ENCODE measurements at regions not wholly inside any gene's neighbourhood (a gene's known extent, or its start where the extent isn't known, plus 50 kb on each side); places are given as distances from the start of the nearest gene placed in this dataset.

- Histone ChIP-seq H3K27ac (no peak overlapping the region), H4K20me1 (ENCODE audit: low read depth) (no peaks in the 10 kb centered on the region), H3K4me2 (no peak overlapping the region), H3K4me3 (no peak overlapping the region), H3K4me1 (peaks cover 17% of the 10 kb centered on the region), H3K9me3 (ENCODE audit: low read depth) (no peaks in the 10 kb centered on the region), H2AFZ (replicated peaks) (no peak overlapping the region), H3K27me3 (no peaks in the 10 kb centered on the region), H3K79me2 (ENCODE audit: low read depth) (no peaks in the 10 kb centered on the region), H3K9ac (no peak overlapping the region), H3F3A (ENCODE audit: low read depth) (no peaks in the 10 kb centered on the region), H3K36me3 (no peaks in the 10 kb centered on the region)
- H3K27me3 Mint-ChIP-seq (ENCODE audit: insufficient read depth, low read depth) = no peaks in the 10 kb centered on the region
- TF ChIP-seq CTCF (IDR thresholded peaks at IDR 0.05) = no peak
- TF ChIP-seq EZH2phosphoT487 (IDR thresholded peaks at IDR 0.05) = no peak
- TF ChIP-seq EZH2 (IDR thresholded peaks at IDR 0.05) = no peak
- peaks cover 16% of the 10 kb centered on the region for H3K9me3 Mint-ChIP-seq
- DNase-seq (ENCODE audit: low spot score) = no peak
- H3K4me3 Mint-ChIP-seq = no peak overlapping the region
- H3K27ac Mint-ChIP-seq = no peak overlapping the region
- peaks cover 12% of the 10 kb centered on the region for H3K36me3 Mint-ChIP-seq
- H3K4me1 Mint-ChIP-seq = peaks cover 5% of the 10 kb centered on the region
Observed at GRCh38 chr1:222920169-222920568, 105.3 kb downstream of the DISP1 start.

GRCh38 chr1:222921945-222922344 lies 107.1 kb downstream of the DISP1 start:
- Histone ChIP-seq H3K9me3 (ENCODE audit: low read depth) (no peaks in the 10 kb centered on the region), H3F3A (ENCODE audit: low read depth) (peaks cover 5% of the 10 kb centered on the region), H4K20me1 (ENCODE audit: low read depth) (no peaks in the 10 kb centered on the region), H3K4me3 (no peak overlapping the region), H3K27ac (no peak overlapping the region), H3K4me2 (no peak overlapping the region), H3K9ac (no peak overlapping the region), H3K79me2 (ENCODE audit: low read depth) (no peaks in the 10 kb centered on the region), H3K27me3 (no peaks in the 10 kb centered on the region), H3K4me1 (peaks cover 21% of the 10 kb centered on the region), H3K36me3 (no peaks in the 10 kb centered on the region), H2AFZ (replicated peaks) (no peak overlapping the region)
- H3K4me3 Mint-ChIP-seq = no peak overlapping the region
- H3K9me3 Mint-ChIP-seq = peaks cover 14% of the 10 kb centered on the region
- H3K27ac Mint-ChIP-seq = no peak overlapping the region
- H3K36me3 Mint-ChIP-seq = peaks cover 12% of the 10 kb centered on the region
- DNase-seq (ENCODE audit: low spot score) = no peak
- H3K4me1 Mint-ChIP-seq = peaks cover 14% of the 10 kb centered on the region
- H3K27me3 Mint-ChIP-seq (ENCODE audit: insufficient read depth, low read depth) = no peaks in the 10 kb centered on the region
- TF ChIP-seq CTCF (IDR thresholded peaks at IDR 0.05) (no peak), EZH2phosphoT487 (IDR thresholded peaks at IDR 0.05) (no peak), EZH2 (IDR thresholded peaks at IDR 0.05) (no peak)

GRCh38 chr1:222923506-222923905 lies 108.7 kb downstream of the DISP1 start:
- no peak overlapping the region for H3K27ac Mint-ChIP-seq
- H3K9me3 ChIP-seq (ENCODE audit: low read depth) = no peaks in the 10 kb centered on the region

More at GRCh38 chr1:222923506-222923905, 108.7 kb downstream of the DISP1 start:
- H3K36me3 Mint-ChIP-seq = peaks cover under 1% of the 10 kb centered on the region
- Histone ChIP-seq H3K27ac (no peak overlapping the region), H3K9ac (no peak overlapping the region), H3K4me2 (no peak overlapping the region), H3K79me2 (ENCODE audit: low read depth) (no peaks in the 10 kb centered on the region), H3K4me1 (peaks cover 27% of the 10 kb centered on the region), H3K36me3 (no peaks in the 10 kb centered on the region), H3K4me3 (no peak overlapping the region), H3K27me3 (no peaks in the 10 kb centered on the region), H3F3A (ENCODE audit: low read depth) (peaks cover 5% of the 10 kb centered on the region), H4K20me1 (ENCODE audit: low read depth) (no peaks in the 10 kb centered on the region), H2AFZ (replicated peaks) (no peak overlapping the region)
- H3K4me3 Mint-ChIP-seq = no peak overlapping the region
- DNase-seq (ENCODE audit: low spot score) = no peak
- TF ChIP-seq CTCF (IDR thresholded peaks at IDR 0.05) (no peak), EZH2phosphoT487 (IDR thresholded peaks at IDR 0.05) (no peak), EZH2 (IDR thresholded peaks at IDR 0.05) (no peak)
- peaks cover 28% of the 10 kb centered on the region for H3K4me1 Mint-ChIP-seq
- no peaks in the 10 kb centered on the region for H3K9me3 Mint-ChIP-seq
- no peaks in the 10 kb centered on the region for H3K27me3 Mint-ChIP-seq (ENCODE audit: insufficient read depth, low read depth)

Measured in neural progenitor cell (in vitro differentiated cells).